ENCODE measurements at regions not wholly inside any gene's neighbourhood (a gene's known extent, or its start where the extent isn't known, plus 50 kb on each side); places are given as distances from the start of the nearest gene placed in this dataset.

GRCh38 chr3:164488893-164489292 is 589.4 kb downstream of the SI start:
- H3K36me3 ChIP-seq (ENCODE audit: control insufficient read depth in 2 of 2, extremely low read depth in 1 of 2, insufficient read depth in 1 of 2, low read length in 1 of 2), result no peaks in the 10 kb centered on the region

GRCh38 chr3:164486150-164486549 is 592.1 kb downstream of the SI start:
- Mint-ChIP-seq H3K4me3 (no peak overlapping the region), H3K9me3 (peaks cover 4 to 6% (median 5%) of the 10 kb centered on the region in 3 donors)
- WGBS (ENCODE audit: insufficient coverage), result no CpG with 5 or more reads among the region's 3 CpGs

More at GRCh38 chr3:164488893-164489292, 589.4 kb downstream of the SI start:
- no CpG with 5 or more reads among the region's 2 CpGs for WGBS (ENCODE audit: insufficient coverage)
- Mint-ChIP-seq H3K9me3 (peaks cover 0 to 3% (median 0%) of the 10 kb centered on the region in 3 donors), H3K36me3 (no peaks in the 10 kb centered on the region), H3K4me1 (no peaks in the 10 kb centered on the region), H3K4me3 (no peak overlapping the region), H3K27ac (no peak overlapping the region), H3K27me3 (no peaks in the 10 kb centered on the region)
- no peak for ATAC-seq (replicated peaks in 1 of 4)
- DNase-seq, result no peak
- Histone ChIP-seq H3K27me3 (replicated peaks in 1 of 2; ENCODE audit: control insufficient read depth in 2 of 2, extremely low read depth in 1 of 2, insufficient read depth in 2 of 2, low read length in 1 of 2) (no peaks in the 10 kb centered on the region), H3K4me3 (ENCODE audit: control insufficient read depth in 1 of 2, extremely low read depth in 1 of 2, low read length in 1 of 2) (no peak overlapping the region), H3K4me1 (ENCODE audit: control insufficient read depth in 1 of 2, extremely low read depth in 1 of 2, insufficient read depth in 2 of 2, low read length in 2 of 2) (no peaks in the 10 kb centered on the region), H3K27ac (ENCODE audit: low read length) (no peak overlapping the region), H3K9me3 (no peaks in the 10 kb centered on the region)
- ChIA-PET CTCF (no interaction called here), POLR2A (no interaction called here)

GRCh38 chr3:164479978-164480377 is 598.3 kb downstream of the SI start:
- Histone ChIP-seq H3K4me3 (ENCODE audit: control insufficient read depth in 1 of 2, extremely low read depth in 1 of 2, low read length in 1 of 2) (no peak overlapping the region), H3K27me3 (replicated peaks in 1 of 2; ENCODE audit: control insufficient read depth in 2 of 2, extremely low read depth in 1 of 2, insufficient read depth in 2 of 2, low read length in 1 of 2) (no peaks in the 10 kb centered on the region), H3K4me1 (ENCODE audit: control insufficient read depth in 1 of 2, extremely low read depth in 1 of 2, insufficient read depth in 2 of 2, low read length in 2 of 2) (no peaks in the 10 kb centered on the region), H3K36me3 (ENCODE audit: control insufficient read depth in 2 of 2, extremely low read depth in 1 of 2, insufficient read depth in 1 of 2, low read length in 1 of 2) (no peaks in the 10 kb centered on the region), H3K9me3 (no peaks in the 10 kb centered on the region), H3K27ac (ENCODE audit: low read length) (no peak overlapping the region)
- DNase-seq (no peak), ATAC-seq (replicated peaks in 1 of 4) (no peak)
- Mint-ChIP-seq H3K4me1 (no peaks in the 10 kb centered on the region), H3K9me3 (peaks cover 7 to 15% (median 12%) of the 10 kb centered on the region in 3 donors), H3K27me3 (no peaks in the 10 kb centered on the region), H3K4me3 (no peak overlapping the region), H3K36me3 (no peaks in the 10 kb centered on the region), H3K27ac (no peak overlapping the region)
- POLR2A ChIA-PET, result no interaction called here
- WGBS (ENCODE audit: insufficient coverage), result no CpG with 5 or more reads among the region's 1 CpG
- CTCF ChIA-PET, result no interaction called here

More at GRCh38 chr3:164486150-164486549, 592.1 kb downstream of the SI start:
- no peaks in the 10 kb centered on the region for H3K4me1 Mint-ChIP-seq
- Histone ChIP-seq H3K27ac (ENCODE audit: low read length) (no peak overlapping the region), H3K27me3 (replicated peaks in 1 of 2; ENCODE audit: control insufficient read depth in 2 of 2, extremely low read depth in 1 of 2, insufficient read depth in 2 of 2, low read length in 1 of 2) (no peaks in the 10 kb centered on the region), H3K9me3 (no peaks in the 10 kb centered on the region), H3K4me3 (ENCODE audit: control insufficient read depth in 1 of 2, extremely low read depth in 1 of 2, low read length in 1 of 2) (no peak overlapping the region), H3K36me3 (ENCODE audit: control insufficient read depth in 2 of 2, extremely low read depth in 1 of 2, insufficient read depth in 1 of 2, low read length in 1 of 2) (no peaks in the 10 kb centered on the region), H3K4me1 (ENCODE audit: control insufficient read depth in 1 of 2, extremely low read depth in 1 of 2, insufficient read depth in 2 of 2, low read length in 2 of 2) (no peaks in the 10 kb centered on the region)
- no peak for ATAC-seq (replicated peaks in 1 of 4)
- H3K27me3 Mint-ChIP-seq, result no peaks in the 10 kb centered on the region
- POLR2A ChIA-PET, result no interaction called here
- H3K27ac Mint-ChIP-seq, result no peak overlapping the region
- H3K36me3 Mint-ChIP-seq, result no peaks in the 10 kb centered on the region
- CTCF ChIA-PET, result no interaction called here
- no peak for DNase-seq

GRCh38 chr3:164479406-164479805 is 598.9 kb downstream of the SI start:
- Mint-ChIP-seq H3K27me3 (no peaks in the 10 kb centered on the region), H3K9me3 (peaks cover 7 to 19% (median 12%) of the 10 kb centered on the region in 3 donors), H3K4me3 (no peak overlapping the region), H3K4me1 (no peaks in the 10 kb centered on the region), H3K27ac (no peak overlapping the region), H3K36me3 (no peaks in the 10 kb centered on the region)
- DNase-seq (no peak), ATAC-seq (replicated peaks in 1 of 4) (no peak)
- no peak overlapping the region for H3K4me3 ChIP-seq (ENCODE audit: control insufficient read depth in 1 of 2, extremely low read depth in 1 of 2, low read length in 1 of 2)
- no peaks in the 10 kb centered on the region for H3K27me3 ChIP-seq (replicated peaks in 1 of 2; ENCODE audit: control insufficient read depth in 2 of 2, extremely low read depth in 1 of 2, insufficient read depth in 2 of 2, low read length in 1 of 2)
- ChIA-PET POLR2A (no interaction called here), CTCF (no interaction called here)
- H3K4me1 ChIP-seq (ENCODE audit: control insufficient read depth in 1 of 2, extremely low read depth in 1 of 2, insufficient read depth in 2 of 2, low read length in 2 of 2), result no peaks in the 10 kb centered on the region
- H3K36me3 ChIP-seq (ENCODE audit: control insufficient read depth in 2 of 2, extremely low read depth in 1 of 2, insufficient read depth in 1 of 2, low read length in 1 of 2), result no peaks in the 10 kb centered on the region
- no peak overlapping the region for H3K27ac ChIP-seq (ENCODE audit: low read length)
- no peaks in the 10 kb centered on the region for H3K9me3 ChIP-seq
- no CpG with 5 or more reads among the region's 1 CpG for WGBS (ENCODE audit: insufficient coverage)

- no peak overlapping the region for H3K27ac Mint-ChIP-seq
- no peaks in the 10 kb centered on the region for H3K36me3 Mint-ChIP-seq
- peaks cover 7 to 19% (median 12%) of the 10 kb centered on the region in 3 donors for H3K9me3 Mint-ChIP-seq
- Histone ChIP-seq H3K4me3 (ENCODE audit: control insufficient read depth in 1 of 2, extremely low read depth in 1 of 2, low read length in 1 of 2) (no peak overlapping the region), H3K36me3 (ENCODE audit: control insufficient read depth in 2 of 2, extremely low read depth in 1 of 2, insufficient read depth in 1 of 2, low read length in 1 of 2) (no peaks in the 10 kb centered on the region), H3K4me1 (ENCODE audit: control insufficient read depth in 1 of 2, extremely low read depth in 1 of 2, insufficient read depth in 2 of 2, low read length in 2 of 2) (no peaks in the 10 kb centered on the region), H3K27me3 (replicated peaks in 1 of 2; ENCODE audit: control insufficient read depth in 2 of 2, extremely low read depth in 1 of 2, insufficient read depth in 2 of 2, low read length in 1 of 2) (no peaks in the 10 kb centered on the region), H3K9me3 (no peaks in the 10 kb centered on the region), H3K27ac (ENCODE audit: low read length) (no peak overlapping the region)
- H3K4me3 Mint-ChIP-seq, result no peak overlapping the region
- H3K4me1 Mint-ChIP-seq, result no peaks in the 10 kb centered on the region
- 71% methylated on average over 2 of the region's 5 CpGs for WGBS (ENCODE audit: insufficient coverage)
- POLR2A ChIA-PET, result interaction anchor here in 1 of 2 donors (0.6 kb wide), 1 partner anchor 18 kb away, joined by 3 read pairs; no protein-coding TSS in a partner anchor
- CTCF ChIA-PET, result no interaction called here
- H3K27me3 Mint-ChIP-seq, result no peaks in the 10 kb centered on the region
- no peak for DNase-seq
- ATAC-seq (replicated peaks in 1 of 4), result no peak
Observed at GRCh38 chr3:164478323-164478722, 600.0 kb downstream of the SI start.

GRCh38 chr3:164477403-164477802 is 600.9 kb downstream of the SI start:
- no peaks in the 10 kb centered on the region for H3K36me3 ChIP-seq (ENCODE audit: control insufficient read depth in 2 of 2, extremely low read depth in 1 of 2, insufficient read depth in 1 of 2, low read length in 1 of 2)
- H3K4me3 ChIP-seq (ENCODE audit: control insufficient read depth in 1 of 2, extremely low read depth in 1 of 2, low read length in 1 of 2), result no peak overlapping the region
- POLR2A ChIA-PET, result no interaction called here
- Mint-ChIP-seq H3K27ac (no peak overlapping the region), H3K36me3 (no peaks in the 10 kb centered on the region), H3K4me1 (no peaks in the 10 kb centered on the region), H3K9me3 (peaks cover 7 to 24% (median 11%) of the 10 kb centered on the region in 3 donors), H3K27me3 (no peaks in the 10 kb centered on the region), H3K4me3 (no peak overlapping the region)
- H3K4me1 ChIP-seq (ENCODE audit: control insufficient read depth in 1 of 2, extremely low read depth in 1 of 2, insufficient read depth in 2 of 2, low read length in 2 of 2), result no peaks in the 10 kb centered on the region
- WGBS (ENCODE audit: insufficient coverage), result no CpG with 5 or more reads among the region's 1 CpG
- DNase-seq, result no peak
- CTCF ChIA-PET, result no interaction called here
- no peaks in the 10 kb centered on the region for H3K9me3 ChIP-seq
- H3K27ac ChIP-seq (ENCODE audit: low read length), result no peak overlapping the region
- no peak for ATAC-seq (replicated peaks in 1 of 4)
- H3K27me3 ChIP-seq (replicated peaks in 1 of 2; ENCODE audit: control insufficient read depth in 2 of 2, extremely low read depth in 1 of 2, insufficient read depth in 2 of 2, low read length in 1 of 2), result no peaks in the 10 kb centered on the region

GRCh38 chr3:164476631-164477030 is 601.7 kb downstream of the SI start:
- no peaks in the 10 kb centered on the region for H3K36me3 ChIP-seq (ENCODE audit: control insufficient read depth in 2 of 2, extremely low read depth in 1 of 2, insufficient read depth in 1 of 2, low read length in 1 of 2)
- no peaks in the 10 kb centered on the region for H3K9me3 ChIP-seq
- CTCF ChIA-PET, result no interaction called here
- Mint-ChIP-seq H3K36me3 (no peaks in the 10 kb centered on the region), H3K4me3 (no peak overlapping the region), H3K27ac (no peak overlapping the region), H3K27me3 (no peaks in the 10 kb centered on the region), H3K4me1 (no peaks in the 10 kb centered on the region), H3K9me3 (peaks cover 4 to 21% (median 13%) of the 10 kb centered on the region in 3 donors)
- H3K4me1 ChIP-seq (ENCODE audit: control insufficient read depth in 1 of 2, extremely low read depth in 1 of 2, insufficient read depth in 2 of 2, low read length in 2 of 2), result no peaks in the 10 kb centered on the region
- POLR2A ChIA-PET, result no interaction called here
- no peak for ATAC-seq (replicated peaks in 1 of 4)
- no peak overlapping the region for H3K27ac ChIP-seq (ENCODE audit: low read length)
- WGBS (ENCODE audit: insufficient coverage), result no CpG with 5 or more reads among the region's 3 CpGs
- no peaks in the 10 kb centered on the region for H3K27me3 ChIP-seq (replicated peaks in 1 of 2; ENCODE audit: control insufficient read depth in 2 of 2, extremely low read depth in 1 of 2, insufficient read depth in 2 of 2, low read length in 1 of 2)
- no peak overlapping the region for H3K4me3 ChIP-seq (ENCODE audit: control insufficient read depth in 1 of 2, extremely low read depth in 1 of 2, low read length in 1 of 2)
- DNase-seq, result no peak

All from T-cell (primary cell).